ENCODE measurements at regions not wholly inside any gene's neighbourhood (a gene's known extent, or its start where the extent isn't known, plus 50 kb on each side); places are given as distances from the start of the nearest gene placed in this dataset.
A peak's percentile ranks its signal among the peaks of the same experiment; 100 is the strongest.

- TF ChIP-seq CTCF (conservative IDR thresholded peaks at IDR 0.05) = no peak
- H3K9ac ChIP-seq (ENCODE audit: extremely low read depth, low read length, poor library complexity, severe bottlenecking) = no peak overlapping the region
- Mint-ChIP-seq H3K36me3 (ENCODE audit: low read depth) (no peaks in the 10 kb centered on the region), H3K9me3 (no peaks in the 10 kb centered on the region), H3K4me3 (no peak overlapping the region), H3K27me3 (ENCODE audit: insufficient read depth) (peaks cover 2% of the 10 kb centered on the region), H3K27ac (no peak overlapping the region), H3K4me1 (no peaks in the 10 kb centered on the region)
- 95% methylated on average over 4 of the region's 4 CpGs; no CpG with 5 or more reads in 1 of the 2 experiments for WGBS, 2 experiments (ENCODE audit: insufficient coverage in 1 of 2, insufficient read length in 1 of 2)
- DNase-seq = peak; percentile 57
- peaks cover 5% of the 10 kb centered on the region for H3K27me3 ChIP-seq (ENCODE audit: control insufficient read depth, insufficient read depth, low read length, poor library complexity, severe bottlenecking)
- H3K36me3 ChIP-seq (ENCODE audit: control insufficient read depth, insufficient read depth, low read length) = no peaks in the 10 kb centered on the region
- H3K9me3 ChIP-seq (ENCODE audit: control insufficient read depth, low read length) = no peaks in the 10 kb centered on the region
- H3K4me3 ChIP-seq (ENCODE audit: low read length) = no peak overlapping the region
- H3K4me1 ChIP-seq (ENCODE audit: control insufficient read depth, insufficient read depth, low read length) = no peaks in the 10 kb centered on the region
- H3K27ac ChIP-seq (ENCODE audit: low read depth, low read length) = no peak overlapping the region
Measured at GRCh38 chr11:10984250-10984649, 126.4 kb upstream of the ZBED5 start.

- no peaks in the 10 kb centered on the region for H3K4me1 ChIP-seq (ENCODE audit: control insufficient read depth, insufficient read depth, low read length)
- H3K9me3 Mint-ChIP-seq = no peaks in the 10 kb centered on the region
- no peak for DNase-seq
- TF ChIP-seq CTCF (conservative IDR thresholded peaks at IDR 0.05) = no peak
- H3K36me3 Mint-ChIP-seq (ENCODE audit: low read depth) = no peaks in the 10 kb centered on the region
- H3K4me3 Mint-ChIP-seq = no peak overlapping the region
- WGBS, 2 experiments (ENCODE audit: insufficient coverage in 1 of 2, insufficient read length in 1 of 2) = 89 to 90% methylated on average over 2 to 6 of the region's 6 CpGs
- H3K9me3 ChIP-seq (ENCODE audit: control insufficient read depth, low read length) = no peaks in the 10 kb centered on the region
- H3K9ac ChIP-seq (ENCODE audit: extremely low read depth, low read length, poor library complexity, severe bottlenecking) = no peak overlapping the region
- no peak overlapping the region for H3K27ac Mint-ChIP-seq
- H3K4me3 ChIP-seq (ENCODE audit: low read length) = no peak overlapping the region
- H3K27me3 Mint-ChIP-seq (ENCODE audit: insufficient read depth) = peaks cover 2% of the 10 kb centered on the region
- no peaks in the 10 kb centered on the region for H3K36me3 ChIP-seq (ENCODE audit: control insufficient read depth, insufficient read depth, low read length)
- no peaks in the 10 kb centered on the region for H3K4me1 Mint-ChIP-seq
- no peak overlapping the region for H3K27ac ChIP-seq (ENCODE audit: low read depth, low read length)
- H3K27me3 ChIP-seq (ENCODE audit: control insufficient read depth, insufficient read depth, low read length, poor library complexity, severe bottlenecking) = peaks cover 8% of the 10 kb centered on the region
Measured at GRCh38 chr11:10982704-10983510, 125.1 kb upstream of the ZBED5 start.

GRCh38 chr11:10979529-10979928 lies 121.7 kb upstream of the ZBED5 start:
- WGBS, 2 experiments (ENCODE audit: insufficient coverage in 1 of 2, insufficient read length in 1 of 2) = 83 to 93% methylated on average over 1 to 3 of the region's 3 CpGs
- H3K36me3 ChIP-seq (ENCODE audit: control insufficient read depth, insufficient read depth, low read length) = no peaks in the 10 kb centered on the region
- H3K9me3 ChIP-seq (ENCODE audit: control insufficient read depth, low read length) = no peaks in the 10 kb centered on the region
- no peaks in the 10 kb centered on the region for H3K9me3 Mint-ChIP-seq
- H3K27ac Mint-ChIP-seq = no peak overlapping the region
- H3K4me1 ChIP-seq (ENCODE audit: control insufficient read depth, insufficient read depth, low read length) = no peaks in the 10 kb centered on the region
- DNase-seq = no peak
- no peaks in the 10 kb centered on the region for H3K36me3 Mint-ChIP-seq (ENCODE audit: low read depth)
- H3K4me3 ChIP-seq (ENCODE audit: low read length) = no peak overlapping the region
- TF ChIP-seq CTCF (conservative IDR thresholded peaks at IDR 0.05) = no peak
- no peak overlapping the region for H3K9ac ChIP-seq (ENCODE audit: extremely low read depth, low read length, poor library complexity, severe bottlenecking)
- peaks cover 8% of the 10 kb centered on the region for H3K27me3 ChIP-seq (ENCODE audit: control insufficient read depth, insufficient read depth, low read length, poor library complexity, severe bottlenecking)
- H3K4me1 Mint-ChIP-seq = no peaks in the 10 kb centered on the region
- H3K27me3 Mint-ChIP-seq (ENCODE audit: insufficient read depth) = peaks cover 7% of the 10 kb centered on the region
- no peak overlapping the region for H3K27ac ChIP-seq (ENCODE audit: low read depth, low read length)
- no peak overlapping the region for H3K4me3 Mint-ChIP-seq
